ENCODE measurements at regions not wholly inside any gene's neighbourhood (a gene's known extent, or its start where the extent isn't known, plus 50 kb on each side); places are given as distances from the start of the nearest gene placed in this dataset.
"Not testable (repeated sequence)": the region's sequence is repeated elsewhere in the genome, so short reads cannot be mapped to it uniquely, and the experiment has no call there.

DNA sequence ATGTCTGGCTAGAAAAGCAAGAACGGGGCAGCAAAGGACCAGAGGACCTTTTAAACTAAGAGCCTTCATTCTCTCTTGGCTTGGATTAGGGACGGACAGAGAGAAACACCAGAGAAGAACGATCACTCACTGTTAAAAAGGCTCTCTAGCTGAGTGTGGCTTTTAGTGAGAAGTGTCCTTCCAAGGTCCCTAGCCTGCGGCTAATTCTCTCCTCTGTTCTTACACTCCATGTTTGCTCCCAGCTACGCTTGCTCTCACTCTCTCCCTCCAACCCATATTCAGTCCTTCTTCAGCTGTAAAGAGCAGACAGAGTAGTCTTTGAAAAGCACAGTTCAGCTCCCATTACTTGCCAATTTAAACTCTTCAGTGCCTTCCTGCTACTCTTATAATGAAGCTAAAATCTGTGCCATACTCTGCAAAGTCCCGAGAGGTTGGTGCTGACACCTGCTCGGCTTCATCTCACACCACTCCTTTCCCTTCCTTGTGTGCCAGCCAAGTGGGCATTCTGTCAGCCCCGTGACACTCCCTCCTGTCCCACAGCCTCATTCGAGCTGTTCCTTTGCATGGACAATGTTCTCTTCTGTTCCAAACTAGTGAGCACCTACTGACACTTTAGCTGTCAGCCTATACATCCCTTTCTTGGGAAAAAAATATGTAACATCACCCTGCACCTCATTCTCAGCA lies 136.0 kb downstream of the ATP6V0E2 start:
- TF ChIP-seq, protein P1, sequence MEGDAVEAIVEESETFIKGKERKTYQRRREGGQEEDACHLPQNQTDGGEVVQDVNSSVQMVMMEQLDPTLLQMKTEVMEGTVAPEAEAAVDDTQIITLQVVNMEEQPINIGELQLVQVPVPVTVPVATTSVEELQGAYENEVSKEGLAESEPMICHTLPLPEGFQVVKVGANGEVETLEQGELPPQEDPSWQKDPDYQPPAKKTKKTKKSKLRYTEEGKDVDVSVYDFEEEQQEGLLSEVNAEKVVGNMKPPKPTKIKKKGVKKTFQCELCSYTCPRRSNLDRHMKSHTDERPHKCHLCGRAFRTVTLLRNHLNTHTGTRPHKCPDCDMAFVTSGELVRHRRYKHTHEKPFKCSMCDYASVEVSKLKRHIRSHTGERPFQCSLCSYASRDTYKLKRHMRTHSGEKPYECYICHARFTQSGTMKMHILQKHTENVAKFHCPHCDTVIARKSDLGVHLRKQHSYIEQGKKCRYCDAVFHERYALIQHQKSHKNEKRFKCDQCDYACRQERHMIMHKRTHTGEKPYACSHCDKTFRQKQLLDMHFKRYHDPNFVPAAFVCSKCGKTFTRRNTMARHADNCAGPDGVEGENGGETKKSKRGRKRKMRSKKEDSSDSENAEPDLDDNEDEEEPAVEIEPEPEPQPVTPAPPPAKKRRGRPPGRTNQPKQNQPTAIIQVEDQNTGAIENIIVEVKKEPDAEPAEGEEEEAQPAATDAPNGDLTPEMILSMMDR (IDR thresholded peaks at IDR 0.05): not testable (repeated sequence)
- TF ChIP-seq POLR2A (IDR thresholded peaks at IDR 0.05); POLR2AphosphoS5 (IDR thresholded peaks at IDR 0.05); EP300 (IDR thresholded peaks at IDR 0.05; ENCODE audit: low read depth): not testable (repeated sequence)
